ENCODE measurements at regions not wholly inside any gene's neighbourhood (a gene's known extent, or its start where the extent isn't known, plus 50 kb on each side); places are given as distances from the start of the nearest gene placed in this dataset.

DNA sequence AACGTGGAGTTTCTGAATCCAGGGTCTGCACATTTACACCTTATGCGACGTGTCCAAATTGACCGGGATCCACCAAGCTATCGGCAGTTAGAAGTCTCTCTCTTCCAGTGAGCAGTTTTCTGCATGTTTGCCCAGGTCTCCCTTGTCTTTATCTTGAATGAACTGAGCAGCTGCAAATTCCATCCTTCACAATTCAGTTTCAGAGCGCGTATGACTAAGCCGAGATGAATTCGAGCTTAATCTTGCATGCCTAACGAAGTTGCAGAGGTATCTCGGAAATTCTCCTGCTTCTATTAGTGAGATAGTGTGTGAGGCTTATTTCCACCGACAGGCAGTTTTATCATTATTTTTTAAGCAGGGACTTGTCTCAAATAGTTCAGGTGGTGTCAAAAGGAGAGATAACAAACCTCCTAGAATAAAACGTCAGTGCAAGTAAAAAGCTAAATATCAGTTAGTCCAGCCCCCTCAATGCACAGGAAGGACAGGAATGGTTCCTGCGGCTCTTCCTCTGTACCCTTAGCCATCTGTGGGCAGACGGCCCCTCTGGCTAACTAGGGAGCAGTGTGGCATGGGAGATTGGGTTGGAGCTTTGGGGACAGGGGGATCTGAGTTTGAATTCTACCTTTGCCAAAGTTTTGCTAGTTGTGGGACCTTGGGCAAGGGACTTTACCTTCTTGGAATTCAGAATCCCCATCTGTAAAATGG lies 93.0 kb upstream of the GPR139 start:
- no peak for DNase-seq

DNA sequence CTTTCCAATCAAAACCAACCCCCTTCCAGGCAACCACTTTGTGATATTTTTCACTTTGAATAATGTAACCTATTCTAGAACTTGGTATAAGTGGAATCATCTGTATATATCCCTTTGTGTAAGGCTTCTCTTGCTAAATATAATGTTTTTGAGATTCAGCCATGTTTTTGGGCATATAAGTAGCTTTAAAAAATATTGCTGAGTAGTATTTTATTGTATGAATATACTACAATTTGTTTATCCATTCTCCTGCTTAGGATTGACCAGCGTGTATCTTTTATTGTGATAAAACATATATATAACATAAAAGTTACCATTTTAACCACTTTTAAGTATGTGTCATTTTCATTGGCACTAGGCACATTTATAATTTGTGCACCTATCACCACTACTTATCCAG lies 79.8 kb upstream of the GPR139 start:
- DNase-seq: no peak

DNA sequence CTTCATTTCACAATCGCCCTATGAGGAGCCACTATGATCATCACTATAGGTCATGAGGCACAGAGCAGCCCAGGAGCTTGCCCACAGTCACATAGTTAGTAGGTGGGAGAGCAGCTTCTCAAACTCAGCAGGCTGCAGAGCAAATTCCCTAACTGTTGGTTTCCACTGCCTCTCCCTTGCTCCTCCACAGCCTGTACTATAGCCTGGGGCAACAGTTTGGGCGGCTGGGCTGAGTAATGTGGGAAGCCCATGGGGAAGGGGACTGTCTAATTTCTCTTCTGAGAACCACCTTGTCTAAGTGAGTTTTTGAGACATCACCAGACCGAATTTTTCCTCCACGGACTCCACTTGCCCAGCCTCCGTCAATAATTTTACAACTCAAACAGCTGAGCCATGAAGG lies 73.4 kb upstream of the GPR139 start:
- DNase-seq: no peak

DNA sequence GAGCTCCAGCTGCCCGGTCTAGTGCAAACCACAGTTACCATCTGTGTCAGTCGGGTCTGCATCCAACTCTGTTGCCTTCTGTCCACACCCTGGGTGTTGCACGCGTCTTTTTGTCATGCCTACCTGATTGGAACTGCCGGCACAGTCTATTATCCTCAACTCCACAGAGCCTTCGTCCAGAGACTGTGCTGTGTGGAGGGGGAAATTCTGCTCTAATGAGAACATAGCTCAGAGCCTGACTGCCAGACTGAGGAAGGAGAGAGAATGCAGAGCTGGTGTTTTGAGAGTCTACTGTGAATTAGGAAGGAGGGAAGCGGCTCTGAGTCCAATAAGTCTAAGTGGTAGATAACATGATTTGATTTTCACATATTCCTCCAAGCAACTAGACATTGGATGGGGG lies 68.3 kb upstream of the GPR139 start:
- no peak for DNase-seq

DNA sequence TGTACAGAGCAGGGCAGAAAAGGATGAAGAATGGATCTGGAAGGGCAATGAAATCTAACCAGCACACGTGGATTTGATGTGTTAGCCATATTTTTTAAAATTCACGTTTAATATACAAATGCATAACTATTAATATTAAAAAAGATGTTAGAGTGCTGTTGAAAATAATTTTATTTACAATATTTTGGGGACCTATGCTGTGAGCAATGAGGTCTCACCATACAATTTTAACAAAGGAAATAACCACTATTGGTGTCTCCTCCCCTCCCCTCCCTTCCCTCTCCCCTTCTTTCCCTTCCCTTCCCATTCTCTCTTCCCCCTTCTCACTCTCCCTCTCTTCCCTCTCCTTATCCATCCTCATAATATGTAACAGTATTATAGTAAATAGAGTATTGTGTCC lies 64.2 kb upstream of the GPR139 start:
- no peak for DNase-seq

DNA sequence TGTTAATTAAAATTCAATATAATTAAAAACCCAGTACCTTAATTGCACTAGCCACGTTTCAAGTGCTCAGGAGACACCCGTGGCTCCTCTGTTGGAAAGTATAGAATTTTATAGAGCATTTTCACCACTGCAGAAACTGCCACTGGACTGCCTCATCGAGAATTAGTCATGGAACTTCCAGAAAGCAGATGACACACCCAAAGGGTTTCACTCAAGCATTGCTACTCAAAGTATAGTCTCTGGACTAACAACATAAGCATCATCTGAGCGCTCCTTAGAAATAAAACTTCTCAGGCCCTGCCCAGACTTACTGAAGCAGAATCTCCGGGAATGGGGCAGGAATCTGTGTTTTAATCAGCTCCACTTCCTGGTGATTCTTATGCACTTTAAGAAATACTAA lies 63.5 kb upstream of the GPR139 start:
- DNase-seq: no peak

DNA sequence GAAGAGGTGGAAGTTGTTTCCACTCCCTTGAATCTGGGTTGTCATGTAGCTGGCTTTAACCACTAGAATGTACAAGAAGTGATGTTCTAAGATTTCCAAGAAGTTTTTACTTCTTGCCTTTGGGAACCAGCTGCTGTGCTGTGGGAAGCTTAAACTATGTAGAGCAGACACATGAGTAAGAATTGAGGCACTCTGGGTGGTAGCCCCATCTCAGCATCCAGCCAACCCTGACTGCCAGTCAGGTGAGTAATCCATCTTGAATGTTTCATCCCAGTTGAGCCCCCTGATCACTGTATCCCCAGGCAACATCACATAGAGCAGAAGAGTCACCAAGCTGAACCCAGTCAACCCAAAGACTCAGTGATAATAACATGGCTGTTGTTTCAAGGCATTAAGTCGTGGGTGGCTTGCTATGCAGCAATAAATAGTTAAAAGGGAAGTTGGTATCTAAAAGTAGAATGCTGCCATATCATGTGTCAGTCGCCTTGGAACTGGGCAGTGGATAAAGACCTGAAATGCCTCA lies 62.8 kb upstream of the GPR139 start:
- DNase-seq: no peak

DNA sequence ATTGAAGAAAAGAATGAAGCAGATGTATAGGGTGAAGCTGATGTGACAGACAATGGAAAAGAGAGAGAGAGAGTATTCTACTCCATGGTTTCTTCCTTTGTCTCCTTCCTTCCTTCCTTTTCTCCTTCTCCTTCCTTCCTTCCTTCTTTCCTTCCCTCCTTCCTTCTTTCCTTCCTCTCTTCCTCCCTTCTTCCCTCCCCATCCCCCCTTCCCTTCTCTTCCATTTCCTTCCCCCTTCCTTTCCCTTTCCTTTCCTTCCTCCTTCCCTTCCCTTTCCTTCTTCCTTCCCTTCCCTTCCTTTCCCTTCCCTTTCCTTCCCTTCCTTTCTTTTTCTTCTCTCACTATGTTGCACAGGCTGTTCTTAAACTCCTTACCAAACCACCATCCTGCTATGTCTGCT lies 55.7 kb upstream of the GPR139 start:
- DNase-seq: no peak
